ENCODE measurements at regions not wholly inside any gene's neighbourhood (a gene's known extent, or its start where the extent isn't known, plus 50 kb on each side); places are given as distances from the start of the nearest gene placed in this dataset.

GRCh38 chr2:151095463-151095862 is 166.2 kb downstream of the RBM43 start:
- Histone ChIP-seq H3K4me1 (replicated peaks; ENCODE audit: insufficient read depth) (no peaks in the 10 kb centered on the region), H3K27ac (no peak overlapping the region), H2AFZ (no peak overlapping the region), H3K36me3 (ENCODE audit: low read depth) (no peaks in the 10 kb centered on the region), H3K79me2 (ENCODE audit: low read depth) (no peaks in the 10 kb centered on the region), H3K9me3 (ENCODE audit: insufficient read depth, low read depth) (no peaks in the 10 kb centered on the region), H3K9me2 (ENCODE audit: insufficient read depth) (no peaks in the 10 kb centered on the region), H4K20me1 (ENCODE audit: insufficient read depth) (no peaks in the 10 kb centered on the region), H3K4me3 (no peak overlapping the region), H3F3A (ENCODE audit: insufficient read depth, low read depth) (no peaks in the 10 kb centered on the region), H3K27me3 (ENCODE audit: insufficient read depth, low read depth) (no peaks in the 10 kb centered on the region), H3K4me2 (no peak overlapping the region)
- intact Hi-C loops (cut with micrococcal nuclease; ENCODE audit: unreplicated experiment): no loop called here
- no peak for DNase-seq
- ChIA-PET POLR2A (ENCODE audit: unreplicated experiment) (no interaction called here), CTCF (no interaction called here)
- TF ChIP-seq CTCF (conservative IDR thresholded peaks at IDR 0.05) (no peak), EZH2 (IDR thresholded peaks at IDR 0.05; ENCODE audit: low read depth) (no peak)
- BruUV-seq (replicated peaks): no TSS peak

GRCh38 chr2:151091583-151091982 is 170.1 kb downstream of the RBM43 start:
- H3F3A ChIP-seq (ENCODE audit: insufficient read depth, low read depth): no peaks in the 10 kb centered on the region
- DNase-seq: no peak
- H3K27me3 ChIP-seq (ENCODE audit: insufficient read depth, low read depth): no peaks in the 10 kb centered on the region
- H3K36me3 ChIP-seq (ENCODE audit: low read depth): no peaks in the 10 kb centered on the region
- H2AFZ ChIP-seq: no peak overlapping the region
- H4K20me1 ChIP-seq (ENCODE audit: insufficient read depth): no peaks in the 10 kb centered on the region
- no peak for TF ChIP-seq CTCF (conservative IDR thresholded peaks at IDR 0.05)
- no peak for TF ChIP-seq EZH2 (IDR thresholded peaks at IDR 0.05; ENCODE audit: low read depth)
- H3K4me1 ChIP-seq (replicated peaks; ENCODE audit: insufficient read depth): no peaks in the 10 kb centered on the region
- H3K79me2 ChIP-seq (ENCODE audit: low read depth): no peaks in the 10 kb centered on the region
- ChIA-PET POLR2A (ENCODE audit: unreplicated experiment) (no interaction called here), CTCF (interaction anchor here (0.5 kb wide), 1 partner anchor 71 kb away, joined by 8 read pairs; no protein-coding TSS in a partner anchor)
- H3K27ac ChIP-seq: no peak overlapping the region
- no peaks in the 10 kb centered on the region for H3K9me3 ChIP-seq (ENCODE audit: insufficient read depth, low read depth)
- H3K4me3 ChIP-seq: no peak overlapping the region
- no peaks in the 10 kb centered on the region for H3K9me2 ChIP-seq (ENCODE audit: insufficient read depth)
- no TSS peak for BruUV-seq (replicated peaks)
- H3K4me2 ChIP-seq: no peak overlapping the region
- intact Hi-C loops (cut with micrococcal nuclease; ENCODE audit: unreplicated experiment): no loop called here

- BruUV-seq (replicated peaks): no TSS peak
- Histone ChIP-seq H3K4me3 (no peak overlapping the region), H3K4me1 (replicated peaks; ENCODE audit: insufficient read depth) (no peaks in the 10 kb centered on the region), H4K20me1 (ENCODE audit: insufficient read depth) (no peaks in the 10 kb centered on the region), H3K4me2 (no peak overlapping the region), H3K27ac (no peak overlapping the region), H3K36me3 (ENCODE audit: low read depth) (no peaks in the 10 kb centered on the region), H3K9me3 (ENCODE audit: insufficient read depth, low read depth) (no peaks in the 10 kb centered on the region), H3K27me3 (ENCODE audit: insufficient read depth, low read depth) (no peaks in the 10 kb centered on the region), H3F3A (ENCODE audit: insufficient read depth, low read depth) (no peaks in the 10 kb centered on the region), H2AFZ (no peak overlapping the region), H3K79me2 (ENCODE audit: low read depth) (no peaks in the 10 kb centered on the region), H3K9me2 (ENCODE audit: insufficient read depth) (no peaks in the 10 kb centered on the region)
- TF ChIP-seq CTCF (conservative IDR thresholded peaks at IDR 0.05) (no peak), EZH2 (IDR thresholded peaks at IDR 0.05; ENCODE audit: low read depth) (no peak)
- CTCF ChIA-PET: no interaction called here
- POLR2A ChIA-PET (ENCODE audit: unreplicated experiment): no interaction called here
- DNase-seq: no peak
- intact Hi-C loops (cut with micrococcal nuclease; ENCODE audit: unreplicated experiment): no loop called here
Measured at GRCh38 chr2:151087377-151087776, 174.3 kb downstream of the RBM43 start.

Measured in PC-9 (cell line).